ENCODE measurements at regions not wholly inside any gene's neighbourhood (a gene's known extent, or its start where the extent isn't known, plus 50 kb on each side); places are given as distances from the start of the nearest gene placed in this dataset.
"Not testable (repeated sequence)": the region's sequence is repeated elsewhere in the genome, so short reads cannot be mapped to it uniquely, and the experiment has no call there.

DNA sequence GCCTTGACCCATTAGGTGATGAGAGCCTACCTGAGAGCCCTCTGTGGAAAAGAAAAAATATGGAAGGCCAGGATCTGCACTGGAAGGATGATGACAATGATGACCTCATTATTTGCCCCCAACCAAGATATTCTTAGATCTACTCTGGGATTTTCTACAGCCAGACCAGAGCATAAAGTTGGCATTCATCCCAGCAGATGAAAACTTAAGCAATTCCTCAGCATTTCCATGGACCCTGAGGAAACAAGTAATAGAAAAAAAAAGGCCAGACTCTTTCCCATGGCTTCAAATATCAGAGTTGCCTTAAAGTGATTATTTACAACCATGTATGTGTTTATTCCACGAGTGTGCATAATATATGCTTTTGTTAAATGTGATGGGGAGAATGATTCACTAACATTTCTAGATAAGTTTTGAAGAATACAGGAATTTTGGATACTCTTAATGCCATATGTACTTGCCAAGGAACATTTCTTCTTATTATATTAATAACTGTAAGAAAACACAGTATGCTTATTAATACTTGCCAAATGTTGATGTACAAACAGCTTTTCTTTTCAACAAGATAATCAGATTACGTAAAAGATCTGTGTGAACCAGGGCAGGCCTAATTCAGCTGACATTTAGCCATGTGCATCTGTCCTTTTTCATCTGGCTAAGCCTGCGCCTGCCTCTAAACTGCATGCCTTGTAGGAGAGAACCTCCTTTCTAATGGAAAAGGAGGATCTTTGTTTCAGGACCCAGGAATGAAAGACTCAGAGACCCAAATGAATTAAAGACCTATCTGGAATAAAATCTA, 94.8 kb downstream of the ARRDC3 start:
- Histone ChIP-seq H3K9me3 (no peaks in the 10 kb centered on the region), H3K36me3 (no peaks in the 10 kb centered on the region), H3K4me1 (peaks cover 3% of the 10 kb centered on the region; the same call in 1 of the 2 replicates), H3K4me3 (ENCODE audit: low read depth, low read length) (no peak overlapping the region), H3K27me3 (no peaks in the 10 kb centered on the region)
- TF ChIP-seq, protein P1, sequence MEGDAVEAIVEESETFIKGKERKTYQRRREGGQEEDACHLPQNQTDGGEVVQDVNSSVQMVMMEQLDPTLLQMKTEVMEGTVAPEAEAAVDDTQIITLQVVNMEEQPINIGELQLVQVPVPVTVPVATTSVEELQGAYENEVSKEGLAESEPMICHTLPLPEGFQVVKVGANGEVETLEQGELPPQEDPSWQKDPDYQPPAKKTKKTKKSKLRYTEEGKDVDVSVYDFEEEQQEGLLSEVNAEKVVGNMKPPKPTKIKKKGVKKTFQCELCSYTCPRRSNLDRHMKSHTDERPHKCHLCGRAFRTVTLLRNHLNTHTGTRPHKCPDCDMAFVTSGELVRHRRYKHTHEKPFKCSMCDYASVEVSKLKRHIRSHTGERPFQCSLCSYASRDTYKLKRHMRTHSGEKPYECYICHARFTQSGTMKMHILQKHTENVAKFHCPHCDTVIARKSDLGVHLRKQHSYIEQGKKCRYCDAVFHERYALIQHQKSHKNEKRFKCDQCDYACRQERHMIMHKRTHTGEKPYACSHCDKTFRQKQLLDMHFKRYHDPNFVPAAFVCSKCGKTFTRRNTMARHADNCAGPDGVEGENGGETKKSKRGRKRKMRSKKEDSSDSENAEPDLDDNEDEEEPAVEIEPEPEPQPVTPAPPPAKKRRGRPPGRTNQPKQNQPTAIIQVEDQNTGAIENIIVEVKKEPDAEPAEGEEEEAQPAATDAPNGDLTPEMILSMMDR (IDR thresholded peaks at IDR 0.05; ENCODE audit: low read depth, low read length): no peak
- peak; percentile 27 for DNase-seq

- not testable (repeated sequence) for H3K27me3 ChIP-seq; H3K9me3 ChIP-seq; DNase-seq; H3K4me3 ChIP-seq (ENCODE audit: low read depth, low read length); H3K36me3 ChIP-seq; H3K4me1 ChIP-seq
Observed at GRCh38 chr5:91285062-91285461, 98.1 kb downstream of the ARRDC3 start.

DNA sequence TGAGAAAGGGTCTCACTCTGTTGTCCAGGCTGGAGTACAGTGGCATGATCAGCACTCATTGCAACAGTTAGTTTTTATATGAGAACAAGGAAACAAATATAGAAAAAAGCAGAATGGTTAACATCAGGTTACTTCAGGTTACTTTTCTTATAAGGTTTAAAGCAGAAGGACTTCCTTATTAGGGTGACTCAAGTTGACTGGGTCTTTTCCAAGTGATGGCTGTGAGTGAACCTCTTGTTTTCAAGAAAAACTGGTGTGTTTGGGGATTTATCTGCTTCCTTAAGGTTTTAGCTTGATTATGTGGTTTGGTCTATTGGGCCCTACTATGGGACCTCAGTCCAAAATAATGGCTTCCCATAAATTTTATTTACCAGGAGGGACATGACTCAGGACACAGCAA, 99.2 kb downstream of the ARRDC3 start:
- DNase-seq: no peak
- TF ChIP-seq, protein P1 (IDR thresholded peaks at IDR 0.05; ENCODE audit: low read depth, low read length): no peak

DNA sequence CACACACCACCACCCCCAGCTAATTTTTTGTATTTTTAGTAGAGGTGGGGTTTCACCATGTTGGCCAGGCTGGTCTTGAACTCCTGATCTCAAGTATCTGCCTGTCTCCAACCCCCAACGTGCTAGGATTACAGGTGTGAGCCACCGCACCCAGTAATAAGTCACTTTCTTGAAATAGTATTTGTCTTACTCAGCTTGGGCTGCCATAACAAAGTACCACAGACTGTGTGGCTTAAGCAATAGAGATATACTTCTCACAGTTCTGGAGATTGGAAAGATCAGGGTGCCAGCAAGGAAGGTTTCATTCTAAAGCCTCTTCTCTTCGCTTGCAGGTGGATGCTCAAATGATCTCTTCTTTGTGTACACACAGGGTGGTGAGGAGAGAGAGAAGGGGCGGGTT, 99.8 kb downstream of the ARRDC3 start:
- Histone ChIP-seq H3K36me3 (no peaks in the 10 kb centered on the region), H3K4me3 (ENCODE audit: low read depth, low read length) (no peak overlapping the region), H3K27me3 (no peaks in the 10 kb centered on the region), H3K9me3 (no peaks in the 10 kb centered on the region), H3K4me1 (peaks cover under 1% of the 10 kb centered on the region; the same call in 1 of the 2 replicates)
- no peak for DNase-seq
- TF ChIP-seq, protein P1 (IDR thresholded peaks at IDR 0.05; ENCODE audit: low read depth, low read length): no peak

More for the DNA sequence above, 99.2 kb downstream of the ARRDC3 start:
- Histone ChIP-seq H3K4me3 (ENCODE audit: low read depth, low read length) (no peak overlapping the region), H3K27me3 (no peaks in the 10 kb centered on the region), H3K4me1 (peaks cover 3% of the 10 kb centered on the region; the same call in 1 of the 2 replicates), H3K36me3 (no peaks in the 10 kb centered on the region), H3K9me3 (no peaks in the 10 kb centered on the region)

- Histone ChIP-seq H3K4me1 (no peaks in the 10 kb centered on the region; the same call in 1 of the 2 replicates), H3K36me3 (no peaks in the 10 kb centered on the region), H3K4me3 (ENCODE audit: low read depth, low read length) (no peak overlapping the region), H3K27me3 (no peaks in the 10 kb centered on the region), H3K9me3 (no peaks in the 10 kb centered on the region)
- DNase-seq: no peak
- TF ChIP-seq, protein P1 (IDR thresholded peaks at IDR 0.05; ENCODE audit: low read depth, low read length): no peak
Observed at GRCh38 chr5:91282210-91282609, 100.9 kb downstream of the ARRDC3 start.

- no peak overlapping the region for H3K4me3 ChIP-seq (ENCODE audit: low read depth, low read length)
- no peaks in the 10 kb centered on the region for H3K36me3 ChIP-seq
- no peak for DNase-seq
- H3K4me1 ChIP-seq: no peaks in the 10 kb centered on the region; the same call in 1 of the 2 replicates
- H3K27me3 ChIP-seq: no peaks in the 10 kb centered on the region
- TF ChIP-seq, protein P1 (IDR thresholded peaks at IDR 0.05; ENCODE audit: low read depth, low read length): no peak
- no peaks in the 10 kb centered on the region for H3K9me3 ChIP-seq
Observed at GRCh38 chr5:91281401-91281800, 101.7 kb downstream of the ARRDC3 start.
